OCI-LY1 (cell line): ENCODE measurements at regions not wholly inside any gene's neighbourhood (a gene's known extent, or its start where the extent isn't known, plus 50 kb on each side); places are given as distances from the start of the nearest gene placed in this dataset.

Source experiments
- EZH2 ChIP-seq: fragments of 200-600 bp; sonication (generic), shearing (Covaris generic); IDR thresholded peaks from 2 replicates; pipeline ENCODE4 v1.8.0; 2017; ENCODE audit warnings: borderline replicate concordance, mixed run types, mild to moderate bottlenecking, antibody characterized with exemption, low read length, moderate library complexity, mixed read lengths
- TF ChIP-seq, protein P1 (sequence below): fragments of 200-600 bp; sonication (generic), shearing (Covaris generic); IDR thresholded peaks from 2 replicates; pipeline ENCODE4 v1.5.1; 2017; ENCODE audit warnings: mild to moderate bottlenecking, antibody characterized with exemption, low read length, moderate library complexity, mixed read lengths

DNA sequence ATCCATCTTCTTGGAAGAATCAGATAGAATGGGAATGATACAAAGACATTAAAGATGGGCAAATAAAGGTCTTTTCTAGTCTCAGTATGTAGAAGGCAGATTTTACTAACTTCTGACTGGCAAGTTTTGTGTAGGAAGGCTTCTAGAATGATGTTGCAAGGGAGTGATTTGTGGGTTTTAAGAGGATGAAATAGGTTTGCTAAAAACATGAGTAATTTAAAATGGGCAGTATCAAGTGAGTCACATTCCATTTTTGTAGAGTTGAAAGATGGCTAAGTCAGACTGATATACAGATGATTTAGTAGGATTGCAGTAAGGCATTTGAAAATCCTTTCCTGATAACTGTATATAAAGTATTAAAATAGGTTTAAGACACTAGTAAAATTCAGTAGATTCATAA lies 777.4 kb downstream of the SORCS1 start:
- TF ChIP-seq, protein P1, sequence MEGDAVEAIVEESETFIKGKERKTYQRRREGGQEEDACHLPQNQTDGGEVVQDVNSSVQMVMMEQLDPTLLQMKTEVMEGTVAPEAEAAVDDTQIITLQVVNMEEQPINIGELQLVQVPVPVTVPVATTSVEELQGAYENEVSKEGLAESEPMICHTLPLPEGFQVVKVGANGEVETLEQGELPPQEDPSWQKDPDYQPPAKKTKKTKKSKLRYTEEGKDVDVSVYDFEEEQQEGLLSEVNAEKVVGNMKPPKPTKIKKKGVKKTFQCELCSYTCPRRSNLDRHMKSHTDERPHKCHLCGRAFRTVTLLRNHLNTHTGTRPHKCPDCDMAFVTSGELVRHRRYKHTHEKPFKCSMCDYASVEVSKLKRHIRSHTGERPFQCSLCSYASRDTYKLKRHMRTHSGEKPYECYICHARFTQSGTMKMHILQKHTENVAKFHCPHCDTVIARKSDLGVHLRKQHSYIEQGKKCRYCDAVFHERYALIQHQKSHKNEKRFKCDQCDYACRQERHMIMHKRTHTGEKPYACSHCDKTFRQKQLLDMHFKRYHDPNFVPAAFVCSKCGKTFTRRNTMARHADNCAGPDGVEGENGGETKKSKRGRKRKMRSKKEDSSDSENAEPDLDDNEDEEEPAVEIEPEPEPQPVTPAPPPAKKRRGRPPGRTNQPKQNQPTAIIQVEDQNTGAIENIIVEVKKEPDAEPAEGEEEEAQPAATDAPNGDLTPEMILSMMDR = no peak
- TF ChIP-seq EZH2 = no peak
